ENCODE measurements at regions not wholly inside any gene's neighbourhood (a gene's known extent, or its start where the extent isn't known, plus 50 kb on each side); places are given as distances from the start of the nearest gene placed in this dataset.
"Not testable (repeated sequence)": the region's sequence is repeated elsewhere in the genome, so short reads cannot be mapped to it uniquely, and the experiment has no call there.

- TF ChIP-seq CTCF (IDR thresholded peaks at IDR 0.05; ENCODE audit: insufficient read depth, low read length, poor library complexity, severe bottlenecking); EZH2phosphoT487 (conservative IDR thresholded peaks at IDR 0.05; ENCODE audit: low read length): not testable (repeated sequence)
These were observed 669.2 kb upstream of the SOX11 start for GRCh38 chr2:5022708-5023635.
